ENCODE measurements at regions not wholly inside any gene's neighbourhood (a gene's known extent, or its start where the extent isn't known, plus 50 kb on each side); places are given as distances from the start of the nearest gene placed in this dataset.

DNA sequence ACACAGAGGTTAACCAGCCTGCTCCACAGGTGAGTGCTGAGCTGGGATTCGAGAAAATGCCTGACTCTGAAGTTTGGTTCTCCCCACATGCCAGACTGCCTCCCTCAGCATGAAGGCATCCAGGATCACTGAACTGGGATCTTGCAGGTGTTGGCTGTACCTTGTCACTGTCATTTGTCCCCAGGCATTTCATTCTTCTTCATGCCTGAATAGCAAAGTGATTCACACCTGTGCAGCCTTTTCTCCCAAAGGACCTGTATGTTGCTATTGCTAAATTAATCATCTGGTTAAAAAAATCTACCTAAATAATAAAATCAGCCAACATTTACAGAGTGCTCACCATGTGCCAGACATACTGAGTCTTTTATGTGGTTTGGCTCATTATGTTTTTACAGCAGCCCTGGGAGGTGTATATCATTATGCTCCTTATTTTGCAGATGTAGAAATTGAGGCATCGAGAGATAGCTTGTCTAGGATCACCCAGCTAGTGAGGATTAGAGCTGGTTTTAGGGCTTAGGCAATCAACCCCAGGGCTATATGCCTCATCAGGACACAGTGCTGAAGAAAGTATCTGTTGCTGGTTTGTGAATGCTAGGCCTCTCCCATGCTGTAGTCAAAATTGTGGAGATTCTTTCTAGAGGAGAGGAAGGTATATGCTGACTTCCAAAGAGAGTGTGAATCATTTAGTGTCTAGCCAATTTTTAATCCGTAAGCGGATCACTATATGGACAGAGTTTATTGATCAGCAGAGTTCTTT, 204.4 kb downstream of the HIPK3 start:
- TF ChIP-seq, protein P1, sequence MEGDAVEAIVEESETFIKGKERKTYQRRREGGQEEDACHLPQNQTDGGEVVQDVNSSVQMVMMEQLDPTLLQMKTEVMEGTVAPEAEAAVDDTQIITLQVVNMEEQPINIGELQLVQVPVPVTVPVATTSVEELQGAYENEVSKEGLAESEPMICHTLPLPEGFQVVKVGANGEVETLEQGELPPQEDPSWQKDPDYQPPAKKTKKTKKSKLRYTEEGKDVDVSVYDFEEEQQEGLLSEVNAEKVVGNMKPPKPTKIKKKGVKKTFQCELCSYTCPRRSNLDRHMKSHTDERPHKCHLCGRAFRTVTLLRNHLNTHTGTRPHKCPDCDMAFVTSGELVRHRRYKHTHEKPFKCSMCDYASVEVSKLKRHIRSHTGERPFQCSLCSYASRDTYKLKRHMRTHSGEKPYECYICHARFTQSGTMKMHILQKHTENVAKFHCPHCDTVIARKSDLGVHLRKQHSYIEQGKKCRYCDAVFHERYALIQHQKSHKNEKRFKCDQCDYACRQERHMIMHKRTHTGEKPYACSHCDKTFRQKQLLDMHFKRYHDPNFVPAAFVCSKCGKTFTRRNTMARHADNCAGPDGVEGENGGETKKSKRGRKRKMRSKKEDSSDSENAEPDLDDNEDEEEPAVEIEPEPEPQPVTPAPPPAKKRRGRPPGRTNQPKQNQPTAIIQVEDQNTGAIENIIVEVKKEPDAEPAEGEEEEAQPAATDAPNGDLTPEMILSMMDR (IDR thresholded peaks at IDR 0.05) = no peak
- TF ChIP-seq POLR2A (IDR thresholded peaks at IDR 0.05) = no peak
